GM18498 (cell line): ENCODE measurements at regions not wholly inside any gene's neighbourhood (a gene's known extent, or its start where the extent isn't known, plus 50 kb on each side); places are given as distances from the start of the nearest gene placed in this dataset.

Experiments
- ATAC-seq: cut with Tn5 transposase; IDR thresholded peaks from one replicate; pipeline ENCODE4 v1.9.1; 2021; ENCODE audit warnings: mild to moderate bottlenecking, moderate library complexity; ENCODE audit not compliant: unreplicated experiment

- ATAC-seq = no peak
These were observed 322.8 kb downstream of the UQCRFS1 start for GRCh38 chr19:28889941-28890670.

GRCh38 chr19:28887920-28888618 is 324.9 kb downstream of the UQCRFS1 start:
- no peak for ATAC-seq

DNA sequence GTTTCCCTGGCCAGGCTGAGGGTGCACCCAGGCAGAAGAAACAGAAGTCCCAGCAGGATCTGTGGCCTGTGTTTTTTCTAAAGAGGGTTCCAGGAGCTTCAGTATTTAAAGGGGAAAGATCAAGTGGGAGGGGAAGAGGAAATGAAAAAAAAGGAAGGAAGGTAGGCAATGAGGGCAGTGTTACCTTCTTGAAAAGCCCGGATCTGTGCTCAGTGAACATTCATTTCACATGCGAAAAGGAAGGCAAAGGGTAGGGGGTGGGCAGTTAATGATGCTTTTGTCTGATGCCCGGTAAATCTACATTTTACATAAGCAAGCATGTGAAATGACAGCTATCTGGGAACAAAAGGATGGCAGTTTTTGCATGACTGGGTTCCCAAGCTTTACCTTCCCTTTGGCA is 326.2 kb downstream of the UQCRFS1 start:
- no peak for ATAC-seq

- no peak for ATAC-seq
These were observed 327.0 kb downstream of the UQCRFS1 start for GRCh38 chr19:28885965-28886364.

GRCh38 chr19:28884786-28885476 is 328.0 kb downstream of the UQCRFS1 start:
- ATAC-seq = no peak

DNA sequence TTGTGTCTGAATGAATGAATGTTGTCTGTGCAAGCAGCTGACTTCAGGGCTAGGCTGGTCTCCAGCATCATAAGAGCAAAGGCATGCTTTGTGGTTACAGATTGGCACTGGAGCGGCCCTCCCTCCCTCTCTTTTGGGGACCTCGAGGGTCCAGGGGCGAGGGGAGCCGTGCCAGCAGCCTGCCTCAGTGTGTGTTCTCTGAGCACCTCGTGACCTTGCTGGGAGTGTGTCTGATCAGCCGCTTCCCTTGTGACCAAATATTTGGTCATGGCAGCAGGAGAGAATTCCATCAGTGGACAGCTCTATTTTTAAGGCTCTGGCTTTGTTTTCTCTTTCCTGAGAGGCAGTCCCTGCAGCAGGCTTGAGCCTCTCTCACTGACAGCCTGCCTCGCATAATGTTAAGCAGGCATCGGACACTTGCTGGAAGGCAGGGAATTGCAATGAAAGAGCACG is 329.7 kb downstream of the UQCRFS1 start:
- ATAC-seq = no peak

GRCh38 chr19:28882818-28883217 is 330.1 kb downstream of the UQCRFS1 start:
- no peak for ATAC-seq

DNA sequence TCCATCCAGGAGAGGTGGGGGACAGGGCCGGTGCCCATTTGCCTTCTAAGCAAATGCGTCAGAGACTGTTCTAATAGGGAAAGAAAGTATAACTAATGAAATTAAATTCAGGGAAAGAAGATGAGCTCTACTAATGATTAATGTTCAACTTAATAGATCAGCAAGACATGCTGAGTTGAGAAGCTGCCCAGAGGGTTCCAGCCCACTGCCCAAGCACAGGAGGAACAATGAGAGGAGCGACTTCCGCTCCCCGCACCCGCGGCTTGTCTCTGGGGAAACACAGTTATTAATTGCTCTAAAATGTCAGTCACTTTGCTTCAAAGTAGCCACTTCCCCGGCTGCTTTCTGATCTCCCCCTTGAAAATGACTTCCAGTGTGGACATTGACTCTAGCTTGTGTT is 331.3 kb downstream of the UQCRFS1 start:
- ATAC-seq = no peak

DNA sequence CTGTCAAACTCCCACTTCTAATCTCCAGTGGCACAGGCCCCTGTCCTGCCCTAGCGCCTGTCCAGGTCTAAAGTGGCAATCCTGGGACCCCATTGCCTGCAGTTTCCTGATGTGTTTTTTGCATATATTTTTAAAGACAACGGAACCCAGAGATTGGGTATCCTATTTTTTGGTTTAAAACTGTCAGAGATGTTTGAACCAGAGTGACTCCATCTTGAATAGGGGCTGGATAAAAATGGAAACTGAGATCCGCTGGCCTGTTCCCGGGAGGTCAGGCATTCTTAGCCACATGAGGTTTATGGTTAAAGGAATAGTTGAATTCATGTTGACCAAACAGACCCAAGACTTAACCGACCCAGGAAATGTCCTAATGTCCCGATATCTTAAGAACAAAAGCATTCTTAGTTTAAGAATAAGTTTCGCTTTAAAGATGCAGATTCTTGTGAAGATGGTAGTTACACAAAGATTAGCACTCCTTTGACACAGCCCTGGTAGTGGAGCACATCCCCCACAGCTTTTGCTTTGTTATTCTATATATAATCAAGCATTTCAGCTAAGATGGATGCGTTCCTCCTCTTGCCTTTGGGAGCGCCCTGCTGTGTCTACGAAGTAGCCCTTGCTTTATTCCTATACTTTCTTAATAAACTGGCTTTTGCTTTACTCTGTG is 332.1 kb downstream of the UQCRFS1 start:
- ATAC-seq = no peak

DNA sequence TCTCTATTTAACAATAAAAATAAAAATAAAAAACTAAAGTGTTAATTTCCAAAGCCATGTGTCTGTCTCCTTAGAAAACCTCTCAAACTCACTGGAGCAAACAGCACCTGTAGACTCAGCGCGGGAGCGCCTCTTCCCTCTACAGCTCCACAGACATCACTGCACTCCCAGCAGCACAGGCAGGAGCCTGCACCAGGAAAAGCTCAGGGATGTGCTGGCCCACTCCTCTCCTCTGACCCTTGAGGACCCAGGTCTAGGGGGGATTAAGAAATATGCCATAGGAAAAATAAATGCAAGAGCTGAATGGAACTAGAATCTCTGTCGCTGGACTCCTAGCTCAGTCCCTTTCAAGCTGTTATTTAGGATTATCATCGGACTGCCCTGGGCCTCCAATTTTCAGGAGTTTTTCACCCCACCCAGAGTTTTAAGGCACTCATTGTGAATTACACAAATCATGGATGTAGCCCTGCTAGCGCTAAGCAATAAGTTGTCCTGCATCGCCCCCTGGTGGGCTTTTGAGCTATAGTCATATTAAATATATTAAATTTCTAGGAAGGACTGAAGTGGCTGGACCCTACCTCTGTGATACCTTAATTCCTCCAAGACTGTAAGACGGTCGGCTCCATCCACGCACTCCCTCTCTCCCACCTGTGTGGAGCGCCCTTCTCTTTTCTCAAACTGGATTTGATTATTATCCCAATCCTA is 333.9 kb downstream of the UQCRFS1 start:
- ATAC-seq = no peak

DNA sequence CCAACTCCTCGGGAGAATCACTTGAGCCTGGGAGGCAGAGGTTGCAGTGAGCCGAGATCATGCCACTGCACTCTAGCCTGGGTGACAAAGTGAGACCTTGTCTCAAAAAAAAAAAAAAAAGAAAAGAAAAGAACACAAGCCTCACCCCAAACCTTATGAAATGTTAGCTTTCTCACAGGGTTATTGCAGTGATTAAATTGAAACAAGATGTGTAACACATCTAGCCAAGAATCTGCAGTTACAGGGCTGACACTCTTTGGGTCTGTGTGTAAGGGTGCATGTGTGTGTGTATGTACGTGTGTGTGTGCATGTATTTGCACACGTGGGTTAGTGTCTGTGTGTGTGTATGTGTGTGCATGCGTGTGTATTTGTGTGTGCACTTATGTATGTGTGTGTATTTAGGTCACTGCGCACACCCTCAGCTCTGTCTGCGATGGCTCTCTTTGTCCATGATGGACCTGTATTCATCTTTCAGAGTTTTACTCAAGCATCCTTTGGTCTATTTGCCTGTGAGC is 336.3 kb downstream of the UQCRFS1 start:
- ATAC-seq = no peak

- ATAC-seq = no peak
These were observed 338.2 kb downstream of the UQCRFS1 start for GRCh38 chr19:28874742-28875141.

- no peak for ATAC-seq
These were observed 339.6 kb downstream of the UQCRFS1 start for GRCh38 chr19:28873301-28873700.

DNA sequence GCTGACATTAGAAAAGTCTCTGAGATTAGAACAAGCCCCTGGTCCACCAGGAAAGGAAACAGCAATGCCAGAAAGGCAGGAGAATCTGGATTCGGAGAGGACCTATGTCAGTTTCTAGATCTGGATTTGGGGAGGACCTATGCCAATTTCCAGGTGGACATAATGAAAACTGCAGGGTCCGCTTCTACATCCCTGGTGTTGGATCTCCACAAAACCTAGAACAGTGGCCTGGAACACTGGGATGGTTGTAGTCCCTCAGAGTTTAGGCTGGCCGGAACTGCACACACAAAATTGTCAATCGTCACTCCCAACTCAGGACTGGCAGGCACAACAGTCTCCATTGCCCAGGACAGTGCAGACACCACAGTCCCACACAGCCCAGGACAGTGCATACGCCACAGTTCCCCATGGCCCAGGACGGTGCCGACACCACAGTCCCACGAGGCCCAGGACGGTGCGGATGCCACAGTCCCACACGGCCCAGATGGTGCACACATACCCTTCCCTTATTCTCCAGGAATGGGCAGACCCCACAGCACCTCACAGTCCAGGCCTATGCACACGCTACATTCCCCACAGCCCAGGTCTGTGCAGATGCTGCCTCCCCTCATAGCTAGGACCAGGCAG is 341.7 kb downstream of the UQCRFS1 start:
- no peak for ATAC-seq

- no peak for ATAC-seq
These were observed 343.5 kb downstream of the UQCRFS1 start for GRCh38 chr19:28869459-28869858.

GRCh38 chr19:28868836-28869235 is 344.1 kb downstream of the UQCRFS1 start:
- ATAC-seq = no peak

DNA sequence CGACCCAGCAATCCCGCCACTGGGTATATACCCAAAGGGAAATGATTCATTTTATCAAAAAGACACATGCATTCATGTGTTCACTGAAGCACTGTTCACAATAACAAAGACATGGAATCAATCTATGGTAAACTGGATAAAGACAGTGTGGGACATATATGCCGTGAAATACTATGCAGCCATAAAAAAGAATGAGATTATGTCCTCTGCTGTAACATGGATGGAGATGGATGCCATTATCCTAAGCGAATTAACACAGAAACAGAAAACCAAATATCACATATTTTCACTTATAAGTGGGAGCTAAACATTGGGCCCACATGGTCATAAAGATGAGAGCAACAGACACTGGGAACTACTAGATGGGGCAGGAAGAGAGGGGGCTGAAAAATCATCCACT is 345.0 kb downstream of the UQCRFS1 start:
- no peak for ATAC-seq

DNA sequence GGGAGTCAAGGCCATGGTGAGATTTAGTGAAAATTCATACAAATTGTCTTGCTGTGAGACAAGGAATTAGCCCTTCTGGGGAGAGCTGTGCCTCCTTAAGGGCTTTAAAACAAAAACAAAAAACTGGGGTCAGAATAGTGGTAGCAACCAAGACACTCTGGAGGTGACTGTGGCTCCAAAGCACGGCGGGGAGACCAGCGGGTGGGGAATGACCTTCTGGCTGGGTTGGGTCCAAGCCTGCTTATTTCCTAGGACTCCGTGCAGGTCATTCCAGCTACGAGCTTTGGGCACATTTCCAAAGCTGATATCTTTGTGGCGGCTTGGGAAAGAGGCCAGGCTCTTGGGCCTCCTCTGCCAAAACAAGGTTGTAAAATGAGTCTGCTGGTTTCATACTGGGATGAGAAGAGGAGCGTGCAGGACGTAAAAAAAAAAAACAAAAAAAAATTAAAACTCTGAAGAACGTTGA is 348.3 kb downstream of the UQCRFS1 start:
- ATAC-seq = no peak

DNA sequence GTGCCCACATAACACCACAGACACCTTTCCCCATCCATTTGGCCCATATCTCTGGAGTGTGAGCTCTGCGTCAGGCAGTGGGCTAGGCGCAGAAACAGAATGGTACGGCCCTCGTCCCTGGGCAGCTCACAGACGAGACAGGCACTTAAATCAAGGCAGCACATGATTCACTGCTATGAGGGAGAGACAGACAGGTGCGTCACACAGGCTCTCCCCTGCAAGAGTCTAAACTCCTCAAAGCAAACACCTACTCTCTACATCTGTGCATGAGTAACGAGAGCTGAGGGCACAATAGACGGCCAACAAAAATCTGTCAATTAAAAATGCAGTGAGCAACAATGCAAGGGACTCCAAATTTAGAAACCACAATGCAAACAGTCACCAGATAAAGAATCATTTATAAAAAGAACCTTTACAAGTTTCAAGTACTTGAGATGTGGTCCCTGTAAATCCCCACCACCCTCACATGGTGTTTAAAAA is 348.9 kb downstream of the UQCRFS1 start:
- ATAC-seq = no peak

DNA sequence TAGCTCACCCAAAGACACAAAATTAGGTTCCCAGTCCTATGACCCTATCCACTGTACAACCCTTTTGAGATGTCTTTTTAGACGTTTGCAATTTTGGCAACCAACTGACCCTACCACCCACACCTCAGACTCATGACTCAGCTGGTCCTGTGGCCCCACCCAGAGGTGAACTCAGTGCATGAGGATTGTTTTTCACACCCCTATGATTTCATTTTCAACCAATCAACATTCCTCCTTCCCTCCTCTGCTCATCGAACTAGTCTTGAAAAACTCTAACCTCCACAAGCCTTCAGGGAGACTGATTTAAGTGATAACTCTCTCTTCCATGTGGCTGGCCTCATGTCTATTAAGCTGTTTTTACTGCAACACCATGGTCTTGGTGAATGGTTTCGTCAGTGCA is 350.7 kb downstream of the UQCRFS1 start:
- ATAC-seq = no peak
